ENCODE measurements at regions not wholly inside any gene's neighbourhood (a gene's known extent, or its start where the extent isn't known, plus 50 kb on each side); places are given as distances from the start of the nearest gene placed in this dataset.
"Not testable (repeated sequence)": the region's sequence is repeated elsewhere in the genome, so short reads cannot be mapped to it uniquely, and the experiment has no call there.

DNA sequence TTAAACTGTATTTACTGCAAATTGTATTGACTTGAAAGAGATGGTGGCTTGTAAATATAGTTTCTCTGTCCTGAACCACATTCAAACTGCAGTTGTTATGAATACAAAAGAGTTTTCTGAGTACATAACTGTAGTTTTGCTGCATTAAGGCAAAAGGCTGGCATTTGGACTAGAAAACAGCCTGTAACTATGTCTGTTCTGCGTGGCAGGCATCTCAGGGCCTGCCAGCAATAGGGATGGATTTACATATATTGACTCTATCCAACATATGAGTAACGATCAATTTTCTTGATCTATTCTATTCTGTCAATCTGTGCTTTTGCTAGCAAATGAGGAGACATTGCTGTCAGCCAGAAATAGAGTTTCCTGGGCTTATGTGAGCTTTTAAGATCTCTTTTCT is 174.6 kb downstream of the TMEM26 start:
- no peak for DNase-seq (ENCODE audit: low read depth, low spot score)

DNA sequence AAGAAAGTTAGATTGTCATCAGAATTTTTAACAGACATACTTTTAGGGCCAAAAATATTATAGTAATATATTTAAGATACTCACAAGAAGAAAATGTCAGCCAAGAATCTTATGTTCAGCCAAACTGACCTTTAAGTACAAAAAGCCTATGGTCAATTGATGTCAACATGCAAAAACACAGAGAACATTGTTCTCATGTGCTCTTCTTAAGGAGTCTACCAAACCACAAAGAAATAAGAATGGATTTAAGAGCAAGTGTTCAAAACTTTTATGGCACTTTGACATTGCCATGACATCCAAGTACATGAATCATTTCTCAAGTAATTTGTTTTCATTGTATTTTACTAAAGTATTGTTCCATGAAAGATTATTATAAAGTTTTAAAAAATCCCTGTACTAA is 180.4 kb downstream of the TMEM26 start:
- no peak for DNase-seq (ENCODE audit: low read depth, low spot score)

DNA sequence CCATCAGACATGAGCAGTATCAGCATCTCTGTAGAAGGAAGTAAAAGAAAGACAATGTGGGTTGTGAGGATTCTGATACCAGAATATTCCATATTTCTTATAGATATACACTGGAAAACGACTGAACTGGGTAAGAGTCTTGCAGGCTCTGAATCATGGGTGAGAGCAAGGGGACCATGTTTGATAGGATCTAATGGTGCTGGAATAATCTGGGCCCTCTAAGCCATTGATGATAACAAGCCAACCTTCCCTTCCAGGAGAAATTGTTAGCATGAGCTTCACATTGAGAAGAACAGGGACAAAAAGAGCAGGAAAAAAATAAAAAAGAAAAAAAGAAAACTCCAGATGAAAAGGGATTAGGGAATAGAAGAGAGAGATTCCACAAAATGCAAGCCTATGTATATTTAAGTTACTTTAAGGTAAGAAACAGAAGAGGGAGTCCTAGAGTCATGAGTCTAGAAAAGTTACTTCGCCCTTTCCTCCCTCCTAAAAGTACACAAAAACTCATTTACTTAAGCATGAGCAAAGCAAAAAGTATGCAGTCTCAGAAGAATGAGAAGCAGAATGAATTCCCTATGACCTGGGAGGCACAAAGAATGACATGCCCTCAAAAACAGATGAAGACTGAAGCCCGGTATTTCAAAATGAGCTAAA is 181.9 kb downstream of the TMEM26 start:
- DNase-seq (ENCODE audit: low read depth, low spot score): no peak

DNA sequence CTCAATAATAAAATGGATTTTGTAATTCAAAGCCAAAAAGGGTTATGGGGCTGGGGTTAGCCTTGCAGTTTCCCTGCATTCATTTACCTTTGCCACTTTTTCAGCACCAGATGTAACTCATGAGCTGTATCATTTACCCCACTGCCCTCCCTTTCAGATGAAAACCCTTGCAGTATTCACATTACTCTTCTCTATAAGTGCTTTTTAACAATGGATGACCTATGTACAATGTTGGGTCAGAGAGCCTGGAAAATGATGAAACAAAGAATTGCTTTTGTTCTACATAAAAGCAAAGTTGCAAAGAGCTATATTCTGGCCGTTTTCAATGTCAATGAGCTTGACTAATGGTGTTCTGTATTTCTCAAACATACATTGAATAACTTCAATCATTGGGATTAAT is 189.7 kb downstream of the TMEM26 start:
- DNase-seq (ENCODE audit: low read depth, low spot score): no peak

DNA sequence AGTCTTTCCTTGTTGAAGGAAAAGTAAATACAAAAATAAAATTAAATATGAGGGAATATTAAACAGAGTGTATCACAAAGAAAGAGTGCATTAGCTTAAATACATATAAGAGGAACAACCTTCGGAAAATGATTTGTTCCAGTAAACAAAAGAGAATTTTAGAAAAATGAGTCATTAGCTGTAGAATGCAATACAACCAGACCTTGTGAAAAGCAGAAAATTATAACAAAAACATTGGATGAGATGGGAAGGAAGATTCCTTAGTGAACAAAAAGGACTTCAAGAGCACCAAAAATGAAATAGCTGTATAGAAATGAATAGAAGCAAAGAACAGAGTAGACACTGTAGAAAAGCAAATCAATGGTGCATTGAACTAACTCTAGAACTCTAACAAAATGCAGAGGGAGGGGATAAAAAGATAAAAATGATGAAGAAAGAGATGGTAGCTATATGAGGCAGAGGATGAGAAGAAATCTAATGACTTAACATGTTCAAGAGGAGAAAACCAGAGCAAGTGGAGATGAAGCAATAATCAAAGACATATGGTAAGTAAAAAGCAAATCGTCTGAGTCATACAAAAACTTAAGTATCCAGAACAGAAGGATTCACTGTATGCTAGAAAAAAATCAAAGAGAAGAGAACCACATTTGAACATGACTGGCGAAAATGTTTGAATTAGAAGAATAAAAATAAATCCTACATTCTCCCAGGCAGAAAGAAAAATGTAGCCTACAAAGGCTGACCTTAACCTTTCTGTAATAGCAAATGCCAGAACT is 190.5 kb downstream of the TMEM26 start:
- no peak for DNase-seq (ENCODE audit: low read depth, low spot score)

DNA sequence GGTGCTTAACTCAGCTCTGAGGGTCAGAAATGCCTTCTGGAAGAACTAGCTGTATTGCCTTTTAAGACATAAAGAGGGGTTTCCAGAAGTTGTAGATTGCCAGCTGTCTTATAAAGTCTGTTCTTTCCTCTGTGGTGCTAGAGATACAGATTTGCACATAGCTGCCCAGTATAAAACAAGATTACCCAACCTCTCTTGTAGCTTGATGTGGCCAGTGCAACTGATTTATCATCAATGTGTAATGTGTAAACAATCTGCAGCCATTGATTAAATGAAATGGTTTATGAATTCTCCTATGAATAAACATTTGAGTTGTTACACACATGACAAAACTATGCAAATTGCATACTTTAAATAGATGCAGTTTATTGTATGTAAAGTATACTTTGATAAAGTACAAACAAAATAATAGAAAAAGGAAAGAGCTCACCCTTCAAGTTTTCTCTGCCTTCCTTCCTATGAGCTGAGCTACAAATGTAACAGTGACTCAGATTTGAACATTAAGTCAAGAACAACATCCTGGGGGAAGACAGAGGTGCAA is 195.2 kb downstream of the TMEM26 start:
- DNase-seq (ENCODE audit: low read depth, low spot score): no peak

DNA sequence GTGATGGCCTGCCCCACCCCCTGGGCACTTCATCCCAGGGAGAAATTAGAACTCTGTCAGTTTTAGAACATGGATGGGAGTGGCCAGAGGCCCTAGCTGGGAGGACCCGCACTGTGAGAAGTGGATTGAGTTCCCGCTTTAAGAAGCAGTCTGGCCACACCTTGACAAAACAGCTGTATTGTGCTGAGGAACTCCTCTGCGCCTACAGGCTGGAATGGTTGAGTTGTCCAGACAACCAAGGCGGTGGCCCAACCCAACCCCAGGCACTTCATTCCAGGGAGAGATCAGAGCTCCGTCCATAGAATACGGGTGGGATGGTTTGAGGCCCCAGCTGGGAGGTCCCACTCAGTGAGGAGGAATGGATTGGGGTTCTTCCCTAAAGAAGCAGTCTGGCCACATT is 196.0 kb downstream of the TMEM26 start:
- no peak for DNase-seq (ENCODE audit: low read depth, low spot score)

DNA sequence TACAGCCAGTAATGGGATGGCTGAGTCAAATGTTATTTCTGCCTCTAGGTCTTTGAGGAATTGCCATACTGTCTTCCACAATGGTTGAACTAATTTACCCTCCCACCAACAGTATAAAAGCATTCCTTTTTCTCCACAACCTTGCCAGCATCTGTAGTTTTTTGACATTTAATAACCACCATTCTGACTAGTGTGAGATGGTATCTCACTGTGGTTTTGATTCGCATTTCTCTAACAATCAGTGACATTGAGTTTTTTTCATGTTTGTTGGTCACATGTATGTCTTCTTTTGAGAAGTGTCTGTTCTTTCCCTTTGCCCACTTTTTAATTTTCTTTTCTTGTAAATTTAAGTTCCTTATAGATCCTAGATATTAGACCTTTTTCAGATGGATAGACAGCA is 200.9 kb downstream of the TMEM26 start:
- DNase-seq (ENCODE audit: low read depth, low spot score): not testable (repeated sequence)

DNA sequence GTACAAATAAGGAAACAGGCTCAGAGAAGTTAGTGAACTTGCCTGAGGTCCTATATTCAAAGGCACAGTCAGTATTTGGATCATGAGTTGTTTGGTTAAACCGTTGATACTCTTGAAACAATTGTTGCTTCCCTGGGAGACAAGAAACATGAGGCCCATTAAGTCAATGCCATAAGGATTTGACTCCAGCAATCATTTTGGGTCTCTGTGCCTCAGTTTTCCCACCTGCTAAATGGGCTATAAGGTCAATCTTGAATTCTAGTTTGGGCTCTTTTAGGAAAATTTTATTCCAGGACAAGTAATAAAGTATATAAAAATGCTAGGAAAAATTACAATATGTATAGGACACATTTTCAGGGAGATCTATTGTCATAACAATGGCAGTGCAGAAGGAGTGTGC is 202.1 kb downstream of the TMEM26 start:
- DNase-seq (ENCODE audit: low read depth, low spot score): no peak

DNA sequence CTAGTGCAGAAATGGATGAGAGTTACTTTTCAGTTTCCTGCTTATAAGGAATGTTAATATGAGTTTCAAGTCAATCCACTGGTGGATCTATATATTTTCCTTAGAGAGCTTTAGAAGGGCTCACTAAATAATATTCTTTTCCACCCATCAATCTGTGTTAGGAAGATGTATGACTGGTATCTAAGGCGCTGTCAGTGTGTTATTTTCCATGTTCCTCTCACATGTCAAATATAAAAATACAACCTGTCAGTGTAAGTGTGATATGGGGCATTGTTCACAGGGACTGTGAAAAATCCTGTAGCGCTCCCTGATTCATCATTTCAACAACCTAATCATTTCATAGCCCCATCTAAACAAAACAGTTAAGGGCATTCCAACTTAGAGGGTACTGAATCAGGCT is 203.1 kb downstream of the TMEM26 start:
- no peak for DNase-seq (ENCODE audit: low read depth, low spot score)

DNA sequence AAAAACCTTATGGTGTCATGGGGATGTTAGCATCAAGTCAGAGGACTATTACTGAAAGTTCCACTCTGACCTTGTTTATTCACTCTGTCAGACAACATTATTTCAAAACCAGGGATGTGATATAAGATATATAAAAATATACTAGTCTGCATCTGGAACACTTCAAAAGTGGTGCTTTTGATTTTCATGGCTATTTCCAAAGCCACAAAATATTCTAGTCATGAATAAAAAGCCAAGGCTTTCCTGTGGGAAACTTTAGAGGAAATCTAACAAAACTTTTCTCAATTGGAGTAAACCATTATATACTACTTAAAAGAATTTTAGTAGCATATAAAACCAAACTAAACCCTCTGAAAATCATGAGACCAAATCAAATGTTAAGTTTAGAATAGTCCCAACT is 205.2 kb downstream of the TMEM26 start:
- DNase-seq (ENCODE audit: low read depth, low spot score): no peak

DNA sequence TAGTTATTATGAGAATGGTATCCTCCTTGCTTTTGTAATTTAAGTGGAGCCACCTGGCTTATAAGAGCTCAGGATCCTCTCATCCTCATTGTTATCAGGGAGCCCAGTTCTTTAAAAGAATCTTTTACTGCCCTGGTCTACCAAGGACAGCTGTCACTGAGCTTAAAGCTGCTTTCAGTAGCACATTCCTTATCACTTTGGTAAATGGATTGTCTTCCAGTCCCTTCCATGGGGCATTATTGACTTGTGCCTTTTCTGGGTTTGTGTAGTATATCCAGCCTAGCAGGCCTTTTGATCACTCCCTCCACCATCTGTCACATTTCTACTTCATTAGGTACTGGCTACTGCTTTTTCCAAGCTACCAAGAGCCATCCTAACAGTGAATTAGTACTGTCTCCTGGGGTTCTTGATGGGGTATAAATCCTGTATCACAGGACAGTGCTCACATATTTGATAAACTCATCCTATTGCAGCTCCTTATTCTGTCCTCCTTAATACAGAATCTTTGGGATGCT is 208.9 kb downstream of the TMEM26 start:
- no peak for DNase-seq (ENCODE audit: low read depth, low spot score)

DNA sequence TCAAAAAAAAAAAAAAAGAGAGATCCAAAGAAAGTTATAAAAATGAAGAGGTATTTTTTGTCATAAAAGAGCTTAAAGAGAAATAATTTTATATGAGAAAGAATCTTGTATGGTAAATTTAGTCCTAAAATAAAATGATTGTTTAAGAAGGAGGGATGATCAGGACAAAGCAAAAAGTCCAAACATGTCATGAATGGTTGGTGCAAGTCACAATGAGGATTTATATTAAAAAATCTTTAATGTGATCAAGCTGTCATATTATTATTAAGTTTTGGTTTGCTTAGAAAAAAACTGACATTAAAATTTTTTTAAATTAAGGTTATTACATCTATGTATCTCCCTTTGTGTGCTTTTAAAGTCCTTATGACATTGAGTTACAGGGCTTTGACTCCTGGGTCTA is 220.4 kb downstream of the TMEM26 start:
- no peak for DNase-seq (ENCODE audit: low read depth, low spot score)

DNA sequence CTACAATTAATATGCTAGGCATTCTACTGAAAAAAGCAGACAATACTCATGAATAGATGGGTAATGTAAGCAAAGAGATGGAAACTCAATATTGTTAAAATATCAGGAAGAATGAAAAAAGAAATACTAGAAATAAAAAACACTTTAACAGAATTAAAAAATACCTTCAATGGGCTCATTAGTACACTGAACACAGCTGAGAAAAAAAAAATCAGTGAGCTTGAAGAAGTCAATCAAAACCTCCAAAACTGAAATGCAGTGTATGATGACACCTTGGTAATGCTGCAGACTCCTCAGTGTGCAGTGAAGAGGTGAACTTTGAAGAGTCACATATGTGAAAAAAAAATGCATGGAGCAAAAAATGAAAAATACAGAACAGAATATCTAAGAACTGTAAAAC is 227.2 kb downstream of the TMEM26 start:
- DNase-seq (ENCODE audit: low read depth, low spot score): no peak

DNA sequence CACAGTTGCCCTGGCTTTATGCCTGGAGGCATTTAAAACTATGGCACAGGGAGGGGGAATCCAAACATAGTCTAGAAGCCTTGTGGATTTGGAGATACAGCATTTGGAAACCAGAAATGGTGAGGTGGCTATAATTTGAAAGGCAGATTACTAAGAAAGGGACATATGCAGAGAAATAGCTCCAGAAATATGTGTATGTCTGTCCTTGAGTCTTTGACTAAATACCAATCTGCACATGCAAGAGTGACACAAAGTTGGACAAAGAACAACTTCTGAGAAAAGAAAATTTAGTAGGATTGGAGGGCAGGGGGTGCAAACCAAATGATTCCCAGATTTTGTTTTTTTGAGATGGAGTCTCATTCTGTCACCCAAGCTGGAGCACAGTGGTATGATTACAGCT is 229.6 kb downstream of the TMEM26 start:
- DNase-seq (ENCODE audit: low read depth, low spot score): no peak

DNA sequence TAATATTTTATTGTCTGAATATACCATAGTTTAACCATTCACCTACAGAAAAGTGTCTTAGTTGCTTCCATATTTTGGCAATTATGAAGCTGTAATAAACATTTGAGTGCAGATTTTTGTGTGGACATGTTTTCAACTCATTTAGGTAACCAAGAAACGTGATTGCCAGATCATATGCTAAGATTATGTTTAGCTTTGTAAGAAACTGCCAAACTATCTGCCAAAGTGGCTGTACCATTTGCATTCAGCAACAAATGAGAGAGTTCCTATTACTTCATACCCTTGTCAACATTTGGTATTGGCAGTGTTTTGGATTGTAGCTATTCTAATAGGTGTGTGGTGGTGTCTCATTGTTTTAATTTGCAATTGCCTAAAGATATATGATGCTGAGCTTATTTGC is 233.5 kb downstream of the TMEM26 start:
- no peak for DNase-seq (ENCODE audit: low read depth, low spot score)

DNA sequence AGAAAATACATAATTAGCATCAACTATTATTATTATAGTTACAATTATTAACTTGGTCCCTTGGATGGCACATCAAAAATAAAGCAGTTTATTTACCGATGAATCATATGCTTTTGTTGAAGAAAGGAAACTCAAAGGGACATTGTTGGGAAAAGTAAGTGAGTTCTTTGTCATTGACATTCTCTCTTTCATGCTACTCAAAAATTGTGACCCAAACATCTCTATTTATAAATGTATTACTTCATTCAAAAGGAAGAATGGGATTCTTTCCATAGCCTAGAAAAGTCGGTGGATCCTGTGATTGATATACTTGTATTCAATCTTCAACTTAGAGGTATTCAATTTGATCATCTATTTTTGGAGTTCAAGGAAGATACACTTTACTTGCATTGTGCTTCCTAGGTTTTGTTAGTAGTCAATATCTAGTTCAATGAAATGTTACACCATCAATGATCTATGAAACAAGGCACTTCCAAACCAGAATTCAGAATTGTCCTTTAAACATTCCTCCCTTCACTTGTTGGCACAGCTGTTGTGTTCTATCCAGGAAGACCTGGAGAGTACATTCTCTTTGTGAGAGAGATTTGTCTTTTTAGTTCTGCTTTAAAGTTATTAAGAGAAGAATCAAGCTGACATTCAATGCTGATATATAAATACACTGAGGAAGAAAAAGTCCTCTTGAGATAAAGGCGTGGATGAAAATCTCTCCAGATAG is 235.2 kb downstream of the TMEM26 start:
- DNase-seq (ENCODE audit: low read depth, low spot score): no peak

DNA sequence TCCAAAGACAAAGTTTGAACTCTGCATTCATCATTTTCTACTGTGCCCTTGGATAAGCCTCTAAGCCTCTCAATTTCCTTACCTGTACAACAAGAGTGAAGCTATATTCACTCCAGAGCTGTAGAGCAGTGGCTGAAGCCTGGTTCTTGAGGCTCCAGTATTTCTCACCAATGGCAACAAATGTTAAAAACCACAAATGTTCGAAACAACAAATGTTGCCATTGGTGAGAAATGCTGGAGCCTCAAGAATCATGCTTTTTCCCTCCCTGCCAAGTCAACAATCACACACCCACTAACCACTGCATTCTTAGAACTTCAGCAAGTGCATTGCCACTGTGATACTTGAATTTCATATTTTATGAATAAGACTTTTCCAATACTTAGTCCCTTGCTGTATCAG is 237.9 kb downstream of the TMEM26 start:
- DNase-seq (ENCODE audit: low read depth, low spot score): no peak

DNA sequence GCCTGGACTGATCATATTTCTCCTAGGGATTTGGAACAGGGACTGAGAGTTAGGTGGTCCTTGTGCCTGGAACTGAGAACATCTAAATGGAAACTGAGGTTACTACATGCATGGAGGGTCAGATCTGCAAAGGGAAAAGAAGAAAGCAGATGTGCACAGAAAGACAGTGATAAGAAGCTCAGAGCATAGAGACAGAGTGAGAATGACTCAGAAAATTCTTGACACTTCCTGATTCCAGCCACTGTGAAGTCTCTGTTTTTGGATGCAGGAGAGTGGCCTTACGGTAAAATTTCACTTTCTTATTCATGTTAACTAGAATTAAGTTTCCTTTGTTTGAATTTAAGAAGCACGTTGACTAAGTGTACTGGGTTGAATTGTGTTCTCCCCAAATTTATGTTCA is 241.7 kb downstream of the TMEM26 start:
- no peak for DNase-seq (ENCODE audit: low read depth, low spot score)

DNA sequence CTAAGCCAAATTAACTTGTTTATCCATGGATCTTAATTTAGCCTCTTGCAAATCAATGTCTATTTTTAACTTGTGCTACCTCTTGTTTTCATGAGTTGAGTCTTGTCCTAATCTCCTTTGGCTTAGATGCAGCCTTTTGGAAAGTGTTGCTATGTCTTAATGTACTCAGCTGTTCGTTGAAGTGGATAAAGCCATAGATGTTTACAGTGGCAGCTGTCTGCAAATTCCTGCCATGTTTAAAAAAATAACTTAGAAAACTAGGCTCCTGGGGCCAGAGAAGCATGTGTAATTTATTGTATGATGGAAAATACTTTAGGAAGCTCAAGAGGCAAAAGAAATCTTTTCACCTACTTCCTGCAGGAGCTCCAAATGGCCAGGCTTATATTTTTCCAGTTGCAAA is 253.1 kb upstream of the RHOBTB1 start:
- DNase-seq (ENCODE audit: low read depth, low spot score): no peak

DNA sequence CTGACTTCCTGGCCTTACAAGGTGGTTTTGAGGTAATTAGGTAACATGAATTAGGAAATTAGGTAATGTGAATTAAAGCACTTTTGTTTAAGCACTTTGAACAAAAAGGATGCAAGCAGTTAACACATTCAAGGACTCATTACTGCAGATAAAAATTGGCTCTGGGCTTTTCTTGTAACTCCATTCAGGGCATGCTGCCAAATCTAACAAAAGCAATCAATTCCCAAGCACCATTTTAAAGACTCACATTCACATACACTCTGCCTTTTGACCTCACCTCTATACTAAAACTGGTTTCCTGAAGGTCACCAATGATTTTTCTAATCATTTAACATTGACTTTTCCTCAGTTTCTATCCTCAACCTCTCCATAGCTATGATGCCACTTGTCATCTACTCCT is 251.2 kb upstream of the RHOBTB1 start:
- no peak for DNase-seq (ENCODE audit: low read depth, low spot score)

DNA sequence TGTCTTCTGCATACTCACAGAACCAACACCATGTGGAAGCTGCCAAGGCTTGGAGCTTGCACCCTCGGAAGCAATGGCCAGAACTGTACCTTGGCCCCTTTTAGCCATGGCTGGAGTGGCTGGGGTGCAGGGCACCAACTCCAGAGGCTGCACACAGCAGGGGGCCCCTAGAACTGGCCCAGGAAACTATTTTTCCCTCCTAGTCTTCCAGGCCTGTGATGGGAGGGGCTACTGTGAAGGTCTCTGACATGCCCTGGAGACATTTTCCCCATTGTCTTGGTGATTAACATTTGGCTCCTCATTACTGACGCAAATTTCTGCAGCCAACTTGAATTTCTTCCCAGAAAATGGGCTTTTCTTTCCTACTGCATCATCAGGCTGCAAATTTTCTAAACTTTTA is 248.6 kb upstream of the RHOBTB1 start:
- not testable (repeated sequence) for DNase-seq (ENCODE audit: low read depth, low spot score)
